Fibroblast of skin of abdomen (primary cell): ENCODE measurements at regions not wholly inside any gene's neighbourhood (a gene's known extent, or its start where the extent isn't known, plus 50 kb on each side); places are given as distances from the start of the nearest gene placed in this dataset.
"Not testable (repeated sequence)": the region's sequence is repeated elsewhere in the genome, so short reads cannot be mapped to it uniquely, and the experiment has no call there.

Experiments used
- DNase-seq: peaks from one replicate; pipeline ENCODE4 v3.0.0-alpha.2; 2013

DNA sequence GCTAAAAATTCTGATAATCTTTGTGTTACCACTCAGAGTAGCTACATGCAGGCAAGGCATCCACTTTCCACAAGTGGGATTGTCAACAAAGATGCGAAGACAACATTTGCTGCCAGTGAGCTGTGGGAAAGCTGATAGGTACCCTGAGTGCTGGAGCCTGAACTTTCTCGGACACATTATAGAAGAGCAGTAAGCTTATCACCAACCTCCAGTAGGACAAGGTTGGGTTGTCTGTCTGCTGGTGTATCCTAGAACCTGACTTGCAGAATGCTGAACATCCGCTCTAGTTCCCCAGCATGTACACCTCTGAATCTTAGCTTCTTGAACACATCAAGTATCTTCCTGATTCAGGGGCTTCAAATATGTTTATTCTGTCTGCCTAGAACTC, 103.8 kb upstream of the PPM1H start:
- DNase-seq = no peak

DNA sequence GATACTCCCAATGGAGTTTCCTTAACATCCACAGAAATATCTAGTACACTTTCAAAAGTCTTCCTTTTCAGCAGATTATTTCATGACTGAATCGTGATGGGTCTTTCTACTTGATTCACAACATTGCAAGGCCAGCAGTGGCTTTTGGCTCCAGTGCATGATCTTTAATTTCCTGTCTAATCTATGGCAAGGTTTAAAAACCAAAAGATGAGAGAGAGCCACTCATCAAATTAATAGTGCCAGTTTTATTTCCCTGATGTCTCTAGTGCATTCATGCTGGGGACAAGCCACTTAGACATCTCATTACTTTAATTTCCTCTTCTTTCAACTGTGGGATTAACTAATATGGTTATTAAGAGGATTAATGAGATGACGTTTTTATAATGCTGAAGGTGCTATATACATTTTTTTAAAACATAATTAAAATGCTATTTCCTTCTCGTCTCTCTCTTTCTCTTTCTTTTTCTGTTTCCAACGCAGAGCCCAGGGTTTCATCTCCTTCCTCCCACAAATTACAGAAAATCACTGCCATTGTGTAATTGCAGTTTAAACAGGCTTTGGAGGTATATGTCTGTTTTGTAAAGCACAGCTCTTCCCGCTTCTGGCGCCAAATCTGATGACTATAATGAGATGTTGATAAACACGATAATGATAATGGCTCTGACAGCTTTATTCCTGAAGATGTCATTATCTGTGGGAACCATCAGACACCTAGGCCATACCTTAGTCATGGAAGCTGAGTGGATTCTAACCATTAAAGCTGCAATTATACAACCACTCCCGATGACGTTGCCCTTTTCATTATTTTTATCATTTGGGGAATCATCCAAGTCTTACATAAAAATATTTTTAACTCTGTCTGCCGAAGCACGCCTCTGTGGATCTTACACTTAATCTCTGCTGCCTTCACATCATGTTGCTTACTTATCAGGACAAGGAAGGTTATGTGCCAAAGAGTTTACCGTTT, 103.1 kb upstream of the PPM1H start:
- DNase-seq = no peak

DNA sequence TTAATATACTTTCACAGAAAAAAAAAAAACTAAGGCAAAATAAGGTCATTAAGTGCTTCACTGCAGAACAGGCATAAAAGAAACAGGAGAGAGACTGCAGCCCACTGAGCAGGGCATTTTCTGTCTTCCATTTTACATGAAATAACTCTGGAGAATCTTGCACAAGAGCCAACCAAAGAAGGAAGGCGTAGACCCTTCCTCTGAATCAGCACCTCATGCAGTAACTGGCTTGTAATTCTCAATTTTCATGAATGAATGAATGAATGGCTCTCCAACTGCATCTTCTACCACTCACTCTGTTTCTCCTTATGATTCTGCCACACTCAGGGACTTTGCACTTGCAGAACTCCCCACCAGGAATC, 102.0 kb upstream of the PPM1H start:
- DNase-seq = no peak

DNA sequence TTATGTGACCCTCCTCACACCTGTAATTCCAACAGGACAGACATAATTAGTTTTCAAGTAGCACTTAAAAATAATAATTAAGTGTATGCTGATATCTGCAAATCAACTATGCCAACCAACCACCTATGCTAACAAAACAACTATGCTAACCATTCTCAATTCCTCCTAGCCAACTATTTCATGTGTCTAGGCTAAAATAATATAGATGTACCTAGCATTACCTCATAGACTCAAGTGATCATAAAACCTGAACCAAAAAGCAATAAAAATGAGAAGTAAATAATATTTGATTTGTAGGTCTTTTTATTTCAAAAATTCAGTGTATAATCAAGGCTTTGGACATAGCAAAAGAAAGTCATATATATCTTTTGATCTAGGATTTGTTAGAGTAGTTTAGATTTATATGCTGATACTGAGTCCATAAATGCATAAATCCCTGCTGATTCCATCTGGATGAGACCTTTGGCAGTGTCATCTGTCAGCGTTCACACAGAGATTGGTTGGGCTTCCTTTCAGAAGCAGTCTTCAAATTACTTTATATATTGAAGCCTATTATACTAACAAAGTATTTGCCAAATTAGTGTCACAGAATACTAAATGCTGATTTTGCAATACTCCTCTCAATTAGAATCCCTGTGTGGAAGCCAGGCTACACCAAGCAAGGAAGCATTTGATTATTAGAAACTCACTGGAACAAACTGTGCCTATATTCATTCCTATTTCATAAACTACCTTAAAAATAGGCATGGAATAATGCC, 101.4 kb upstream of the PPM1H start:
- DNase-seq = no peak

DNA sequence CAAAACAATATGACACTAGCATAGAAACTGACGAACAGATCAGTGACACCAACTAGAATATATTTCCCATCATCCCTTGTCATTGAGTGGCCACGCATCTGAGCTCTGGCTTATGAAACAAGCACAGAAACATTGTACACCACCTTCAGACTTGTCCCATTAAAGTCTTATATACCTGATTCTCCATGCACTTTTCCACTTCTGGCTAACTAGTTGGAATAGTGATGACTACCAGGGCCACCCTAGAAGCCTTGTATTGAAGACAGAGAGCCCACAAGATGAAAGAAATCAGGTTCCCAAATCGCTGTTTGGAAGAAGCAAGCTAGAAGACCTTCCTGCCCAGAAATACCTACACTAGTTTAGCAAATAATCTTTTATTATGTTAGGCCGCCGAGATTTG, 99.7 kb upstream of the PPM1H start:
- no peak for DNase-seq

DNA sequence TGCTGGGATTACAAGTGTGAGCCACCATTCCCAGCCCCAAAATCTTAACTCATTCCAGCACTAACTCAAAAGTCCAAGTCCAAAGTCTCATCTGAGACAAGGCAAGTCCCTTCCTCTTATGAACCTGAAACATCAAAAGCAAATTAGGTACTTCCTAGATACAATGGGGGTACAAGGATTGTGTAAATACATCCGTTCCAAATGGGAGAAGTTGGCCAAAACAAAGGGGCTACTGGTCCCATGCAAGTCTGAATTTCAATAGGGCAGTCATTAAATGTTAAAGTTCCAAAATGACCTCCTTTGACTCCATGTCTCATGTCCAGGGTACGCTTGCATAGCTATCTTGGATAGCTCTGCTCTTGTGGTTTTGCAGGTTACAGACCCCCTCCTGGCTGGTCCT, 94.7 kb upstream of the PPM1H start:
- no peak for DNase-seq

DNA sequence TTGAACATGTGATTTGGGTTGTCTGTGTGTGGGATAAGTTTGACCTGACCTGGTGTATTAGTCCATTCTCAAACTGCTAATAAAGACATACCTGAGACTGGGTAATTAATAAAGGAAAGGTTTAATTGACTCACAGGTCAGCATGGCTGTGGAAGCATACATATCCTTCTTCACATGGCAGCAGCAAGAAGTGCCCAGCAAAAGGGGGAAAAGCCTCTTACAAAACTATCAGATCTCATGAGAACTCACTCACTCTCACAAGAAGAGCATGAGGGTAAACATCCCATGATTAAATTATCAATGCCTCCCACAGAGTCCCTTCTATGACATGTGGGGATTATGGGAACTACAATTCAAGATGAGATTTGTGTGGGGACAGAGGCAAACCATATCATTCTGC, 94.0 kb upstream of the PPM1H start:
- DNase-seq = no peak

DNA sequence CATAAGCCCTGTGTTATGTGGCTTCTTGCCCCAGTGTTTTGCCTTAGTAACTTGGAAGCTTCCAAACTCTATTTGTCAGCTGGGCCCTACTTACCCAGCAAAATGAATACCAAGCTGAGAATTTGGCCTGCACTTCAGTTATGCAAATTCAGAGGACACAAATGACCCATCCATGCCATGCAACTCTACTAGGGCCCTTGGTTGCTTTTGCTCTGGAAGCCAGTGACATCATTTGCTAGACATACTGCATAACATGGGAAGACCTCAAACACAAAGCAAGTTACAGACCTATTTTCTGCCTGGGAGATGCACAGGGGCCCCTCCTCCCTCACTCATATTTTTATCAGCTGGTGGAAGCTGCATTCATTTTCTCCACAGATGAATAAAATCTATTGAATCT, 90.2 kb upstream of the PPM1H start:
- DNase-seq = no peak

DNA sequence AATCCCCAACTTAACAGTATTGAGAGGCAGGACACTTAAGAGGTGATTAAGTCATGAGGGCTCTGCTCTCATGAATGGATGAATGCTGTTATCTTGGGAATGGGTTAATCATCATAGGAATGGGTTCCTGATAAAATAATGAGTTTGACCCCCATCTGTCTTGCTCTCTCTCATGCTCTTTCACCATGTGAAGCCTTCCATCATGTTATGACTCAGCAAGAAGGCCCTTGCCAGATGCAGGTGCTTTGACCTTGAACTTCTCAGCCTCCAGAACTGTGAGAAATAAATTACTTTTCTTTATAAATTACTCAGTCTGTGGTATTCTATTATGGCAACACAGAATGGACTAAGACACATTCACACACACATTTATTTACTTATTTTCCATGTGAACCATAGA, 89.0 kb upstream of the PPM1H start:
- DNase-seq = no peak

DNA sequence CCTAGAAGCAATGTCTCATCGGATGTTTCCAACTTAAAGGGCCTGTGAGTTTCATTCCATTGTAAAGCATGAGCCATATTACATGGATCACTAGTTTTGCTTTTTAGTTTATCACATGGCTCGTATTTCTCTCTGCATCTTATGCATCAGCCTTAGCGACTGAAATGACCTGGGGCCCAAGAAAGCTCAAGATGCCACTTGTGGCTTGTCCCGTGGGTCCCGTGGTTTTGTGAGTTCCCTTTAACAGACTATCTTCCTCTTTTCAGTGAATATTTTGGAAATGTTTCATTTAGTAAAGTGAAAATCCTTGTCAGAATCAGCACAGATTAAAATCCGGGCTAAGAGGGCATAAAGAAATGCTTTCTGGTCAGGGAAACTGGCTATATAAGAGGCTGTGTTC, 86.2 kb upstream of the PPM1H start:
- DNase-seq = no peak

DNA sequence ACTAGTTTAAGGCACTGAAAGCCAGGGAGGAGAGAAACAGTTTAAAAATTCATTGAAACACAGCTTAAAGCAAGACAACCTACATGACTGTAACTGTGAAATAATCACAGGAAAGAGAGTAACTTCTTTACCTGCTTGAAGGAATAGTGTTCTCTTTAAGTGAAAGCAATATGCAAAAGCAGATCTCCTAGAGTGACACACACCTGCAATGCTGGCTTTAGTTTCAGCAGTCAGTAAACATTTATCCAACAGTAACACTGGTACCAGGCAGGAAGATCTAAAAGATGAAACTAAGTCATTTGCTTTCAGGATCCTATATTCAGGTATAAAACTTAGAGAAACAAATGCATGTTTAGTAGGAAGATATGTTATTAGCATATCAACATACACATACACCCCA, 85.3 kb upstream of the PPM1H start:
- DNase-seq = no peak

DNA sequence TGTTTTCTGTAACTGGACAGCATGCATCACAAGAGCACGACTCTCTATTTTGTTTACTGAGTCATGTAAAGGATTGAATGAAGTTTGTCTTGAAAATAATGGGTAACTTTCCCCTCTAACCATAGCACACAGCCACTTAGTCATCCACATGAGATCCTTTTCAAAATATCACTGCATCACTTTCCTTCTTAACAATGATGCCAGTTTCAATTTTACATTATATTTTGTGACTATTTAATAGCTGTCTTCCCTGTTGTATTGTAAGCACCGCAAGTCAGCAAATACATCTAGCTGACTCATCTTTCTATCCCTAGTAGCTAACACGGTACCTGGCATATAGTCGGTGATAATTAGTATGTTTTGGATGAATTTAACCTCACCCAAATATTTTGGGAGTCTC, 83.3 kb upstream of the PPM1H start:
- no peak for DNase-seq

DNA sequence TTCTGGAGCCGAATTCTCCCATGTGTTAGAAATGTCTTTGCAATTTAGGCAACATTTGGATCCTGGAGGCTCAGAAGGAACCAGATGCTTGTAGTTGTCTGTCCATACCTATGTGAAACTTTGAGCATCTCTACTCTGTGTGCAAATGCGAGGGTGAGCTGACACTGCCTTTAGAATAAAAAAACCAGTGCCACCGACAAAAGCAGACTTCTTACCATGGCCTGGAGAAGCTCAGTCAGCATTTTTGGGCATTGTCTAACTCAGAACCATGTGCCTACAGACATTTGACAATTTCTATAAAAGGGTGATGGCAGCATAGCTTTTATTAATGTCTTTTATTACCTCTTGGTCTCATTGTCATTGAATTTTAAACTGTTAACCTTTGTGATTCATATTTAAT, 78.4 kb upstream of the PPM1H start:
- no peak for DNase-seq

DNA sequence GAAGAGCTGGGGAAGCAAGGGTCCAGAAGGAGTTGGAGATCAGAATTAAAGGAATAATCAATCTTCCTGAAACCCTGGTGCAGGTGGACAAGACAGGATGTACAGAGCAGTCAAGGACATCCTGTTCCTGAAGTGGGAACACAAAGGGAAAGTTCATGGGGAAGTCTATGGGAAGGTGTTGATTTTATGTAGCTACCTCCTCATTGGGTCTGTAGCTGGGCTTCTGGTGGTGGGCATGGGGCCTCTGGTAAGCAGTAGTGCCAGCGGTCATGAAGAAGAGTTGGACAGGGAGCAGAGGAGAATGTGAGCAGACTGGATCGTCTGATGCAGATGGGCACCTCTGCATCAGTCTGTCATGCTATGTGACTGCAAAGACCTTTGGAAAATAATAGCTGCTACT, 75.7 kb upstream of the PPM1H start:
- no peak for DNase-seq

DNA sequence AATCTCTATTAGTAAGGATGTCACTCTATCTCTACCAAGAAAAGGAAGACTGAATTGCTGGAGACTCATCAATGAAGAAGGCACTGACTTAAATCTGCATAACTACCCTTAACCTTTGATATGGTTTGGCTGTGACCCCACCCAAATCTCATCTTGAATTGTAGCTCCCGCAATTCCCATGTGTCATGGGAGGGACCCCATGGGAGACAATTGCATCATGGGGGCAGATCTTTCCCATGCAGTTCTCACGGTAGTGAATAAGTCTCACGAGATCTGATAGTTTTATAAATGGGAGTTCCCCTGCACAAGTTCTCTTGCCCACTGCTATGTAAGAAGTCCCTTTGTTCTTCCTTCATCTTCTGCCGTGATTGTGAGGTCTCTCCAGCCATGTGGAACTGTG, 73.4 kb upstream of the PPM1H start:
- DNase-seq = no peak

DNA sequence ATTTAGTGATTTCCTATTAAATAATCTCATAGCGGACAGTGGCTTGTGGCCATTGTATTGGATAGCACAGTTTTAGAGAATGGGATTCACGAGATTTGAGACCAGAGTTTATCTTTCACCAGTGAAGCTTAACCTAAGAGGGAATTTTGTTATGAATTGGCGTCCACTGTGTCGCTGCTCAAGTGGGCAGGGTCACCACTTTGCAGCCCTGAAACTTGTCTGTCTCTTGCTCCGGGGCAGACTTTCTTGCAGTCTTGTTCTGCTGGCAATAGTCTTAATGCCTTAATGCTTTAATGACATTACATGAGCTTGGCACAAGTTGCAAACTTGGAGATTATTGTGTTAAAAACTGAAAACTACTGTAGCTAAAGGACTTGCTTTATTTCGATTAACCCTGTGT, 72.8 kb upstream of the PPM1H start:
- no peak for DNase-seq

DNA sequence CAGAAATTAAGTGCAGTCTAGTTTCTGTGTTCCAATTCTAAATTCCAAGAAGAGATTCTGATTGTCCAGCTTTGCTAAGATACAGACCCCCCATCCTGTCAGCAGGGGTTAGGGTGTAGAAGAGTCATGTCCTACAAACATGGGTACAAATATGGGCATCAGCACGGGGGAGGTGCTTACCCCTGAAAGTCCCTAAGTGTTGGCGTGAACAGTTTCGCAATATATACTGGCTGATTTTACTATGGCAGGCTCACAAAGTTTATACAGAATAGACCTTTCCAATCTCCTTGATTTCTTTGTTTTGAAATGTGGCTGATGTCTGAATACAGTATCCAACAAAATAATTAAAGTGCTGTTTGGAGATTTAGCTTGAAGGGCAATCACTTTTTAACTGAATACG, 71.6 kb upstream of the PPM1H start:
- DNase-seq = no peak

DNA sequence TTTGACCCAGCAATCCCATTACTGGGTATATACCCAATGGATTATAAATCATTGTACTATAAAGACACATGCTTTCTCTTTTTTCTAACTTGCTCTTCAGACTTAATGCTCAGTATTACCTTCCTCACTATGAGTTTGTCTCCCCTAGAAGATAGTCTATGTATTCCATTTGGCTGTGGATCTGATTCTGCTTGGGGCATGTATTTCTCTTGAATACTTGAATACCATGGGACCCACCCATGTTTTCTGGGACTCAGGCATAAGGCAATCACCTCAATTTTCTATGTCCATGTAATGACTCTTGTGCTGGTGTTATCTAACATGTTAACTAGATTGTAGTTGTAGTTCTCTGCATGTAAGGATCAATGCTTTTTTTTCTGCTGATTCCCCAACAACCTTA, 70.4 kb upstream of the PPM1H start:
- DNase-seq = no peak

DNA sequence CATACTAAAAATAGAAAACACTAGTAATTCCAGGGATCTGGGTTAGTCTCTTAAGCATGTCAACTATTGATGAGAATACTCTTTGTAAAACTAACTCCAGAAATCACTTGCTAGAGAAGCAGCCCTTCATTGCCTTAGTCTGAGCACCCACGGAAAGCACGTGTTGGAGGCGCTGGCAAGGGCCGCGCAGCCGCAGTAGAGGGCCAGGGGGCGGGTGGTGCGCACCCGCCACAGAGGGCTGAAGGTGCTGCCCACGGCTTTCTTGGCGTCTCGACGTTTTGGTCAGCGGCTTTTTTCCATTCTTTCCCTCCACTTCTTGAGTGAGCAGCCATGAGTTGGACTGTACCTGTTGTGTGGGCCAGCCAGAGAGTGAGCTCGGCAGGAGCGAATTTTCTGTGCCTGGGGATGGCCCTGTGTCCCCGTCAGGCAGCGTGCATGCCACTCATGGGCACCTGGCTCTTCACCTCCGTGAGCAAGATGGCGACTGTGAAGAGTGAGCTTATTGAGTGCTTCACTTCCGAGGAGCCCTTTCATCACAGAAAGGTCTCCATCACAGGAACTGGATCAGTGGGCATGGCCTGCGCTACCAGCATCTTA, 68.4 kb upstream of the PPM1H start:
- DNase-seq = no peak

DNA sequence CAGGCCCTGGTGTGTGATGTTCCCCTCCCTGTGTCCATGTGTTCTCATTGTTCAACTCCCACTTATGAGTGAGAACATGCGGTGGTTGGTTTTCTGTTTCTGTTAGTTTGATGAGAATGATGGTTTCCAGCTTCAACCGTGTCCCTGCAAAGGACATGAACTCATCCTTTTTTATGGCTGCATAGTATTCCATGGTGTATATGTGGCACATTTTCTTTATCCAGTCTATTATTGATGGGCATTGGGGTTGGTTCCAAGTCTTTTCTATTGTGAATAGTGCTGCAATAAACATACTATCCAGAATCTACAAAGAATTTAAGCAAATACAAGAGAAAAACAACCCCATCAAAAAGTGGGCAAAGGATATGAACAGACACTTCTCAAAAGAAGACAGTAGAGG, 67.1 kb upstream of the PPM1H start:
- not testable (repeated sequence) for DNase-seq

DNA sequence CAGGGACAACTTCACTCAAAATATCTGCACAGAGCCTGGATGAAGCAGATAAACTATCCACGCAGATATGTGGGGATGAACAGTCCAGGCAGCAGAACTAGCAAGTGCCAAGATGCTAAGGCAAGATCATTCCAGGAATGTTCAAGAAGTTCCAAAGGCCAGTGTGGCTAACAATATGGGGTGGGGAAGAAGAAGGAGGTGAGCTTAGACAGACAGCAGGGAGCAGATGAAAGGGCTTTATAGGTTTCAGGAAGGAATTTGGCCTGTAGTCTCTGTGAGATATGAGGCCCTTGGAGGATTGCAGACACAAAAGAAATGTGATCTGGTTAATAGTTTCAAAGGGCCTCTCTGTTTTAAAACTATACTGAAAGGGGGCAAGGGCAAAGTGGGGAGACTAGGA, 63.5 kb upstream of the PPM1H start:
- DNase-seq = no peak

DNA sequence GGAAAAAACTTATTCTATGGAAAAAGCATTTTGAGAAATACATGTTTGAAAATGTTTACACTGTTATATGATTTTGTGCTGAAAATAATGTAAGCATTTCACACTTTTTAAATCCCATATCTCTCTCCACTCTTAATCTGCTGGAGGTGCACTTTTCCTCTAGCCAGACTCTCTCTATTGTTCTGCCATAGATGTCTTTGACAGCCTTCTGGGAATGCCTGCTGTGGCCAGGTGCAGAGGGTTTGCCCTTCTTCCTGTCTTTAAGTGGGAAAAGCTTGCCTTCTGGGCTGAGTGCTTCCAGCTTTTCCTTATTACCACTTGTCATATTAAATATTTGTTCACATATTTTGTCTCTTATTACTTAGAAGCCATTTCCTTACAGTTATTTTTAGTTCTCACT, 60.1 kb upstream of the PPM1H start:
- no peak for DNase-seq

DNA sequence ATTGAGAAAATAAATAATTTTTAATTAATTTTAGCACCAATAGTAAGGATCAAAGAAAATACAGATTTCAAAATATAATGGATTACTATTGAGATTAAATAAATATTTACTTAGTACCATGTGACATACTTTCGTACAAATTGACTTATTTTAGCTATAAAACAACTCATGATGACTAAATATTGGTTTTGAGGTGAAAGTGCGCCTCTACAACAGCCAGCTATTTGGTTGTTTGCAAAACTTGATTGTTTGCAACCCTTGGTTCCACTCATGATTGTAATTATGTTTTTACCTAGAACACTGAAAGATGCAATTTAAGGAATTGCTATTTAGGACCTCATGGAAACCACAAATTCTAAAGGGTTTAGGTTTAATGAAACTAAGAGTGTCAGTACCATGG, 51.9 kb upstream of the PPM1H start:
- no peak for DNase-seq
